ENCODE measurements at regions not wholly inside any gene's neighbourhood (a gene's known extent, or its start where the extent isn't known, plus 50 kb on each side); places are given as distances from the start of the nearest gene placed in this dataset.

DNA sequence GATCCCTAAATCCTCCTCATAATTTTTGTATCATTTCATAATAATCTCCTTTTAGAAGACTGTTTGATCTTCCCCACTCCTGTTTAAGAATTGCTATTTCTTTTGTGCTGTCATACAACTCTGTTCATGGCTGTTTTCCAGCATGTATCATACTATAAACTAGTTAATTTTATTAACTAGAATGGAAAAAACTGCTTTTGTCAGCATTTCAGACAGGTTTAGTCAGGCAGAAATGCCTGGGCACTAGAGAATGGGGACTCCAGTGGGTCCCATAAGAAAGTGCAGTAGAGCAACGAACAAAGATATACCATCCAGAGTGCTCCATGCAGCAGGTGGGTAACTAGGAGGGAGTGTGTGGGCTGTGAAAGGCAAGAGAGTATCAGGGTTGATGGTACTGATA lies 523.9 kb downstream of the PLOD2 start:
- no peaks in the 10 kb centered on the region for H3K4me1 ChIP-seq (ENCODE audit: insufficient read depth, low read length, severe bottlenecking)
- no peak overlapping the region for H2AFZ ChIP-seq (ENCODE audit: low read length)
- H3K4me2 ChIP-seq (ENCODE audit: low read length), result no peak overlapping the region
- H4K20me1 ChIP-seq (ENCODE audit: insufficient read depth, low read length), result no peaks in the 10 kb centered on the region
- no peak overlapping the region for H3K27ac ChIP-seq (ENCODE audit: low read depth, low read length, poor library complexity, severe bottlenecking)
- no peaks in the 10 kb centered on the region for H3K9me3 ChIP-seq (ENCODE audit: low read length)
- H3K9ac ChIP-seq (ENCODE audit: low read length), result no peak overlapping the region
- H3K36me3 ChIP-seq (ENCODE audit: insufficient read depth, low read length), result no peaks in the 10 kb centered on the region
- H3K9me2 ChIP-seq (ENCODE audit: low read depth, low read length), result no peaks in the 10 kb centered on the region; the same call in 1 of the 2 replicates
- H3K4me3 ChIP-seq (ENCODE audit: low read depth, low read length, poor library complexity, severe bottlenecking), result no peak overlapping the region
- TF ChIP-seq, protein P1, sequence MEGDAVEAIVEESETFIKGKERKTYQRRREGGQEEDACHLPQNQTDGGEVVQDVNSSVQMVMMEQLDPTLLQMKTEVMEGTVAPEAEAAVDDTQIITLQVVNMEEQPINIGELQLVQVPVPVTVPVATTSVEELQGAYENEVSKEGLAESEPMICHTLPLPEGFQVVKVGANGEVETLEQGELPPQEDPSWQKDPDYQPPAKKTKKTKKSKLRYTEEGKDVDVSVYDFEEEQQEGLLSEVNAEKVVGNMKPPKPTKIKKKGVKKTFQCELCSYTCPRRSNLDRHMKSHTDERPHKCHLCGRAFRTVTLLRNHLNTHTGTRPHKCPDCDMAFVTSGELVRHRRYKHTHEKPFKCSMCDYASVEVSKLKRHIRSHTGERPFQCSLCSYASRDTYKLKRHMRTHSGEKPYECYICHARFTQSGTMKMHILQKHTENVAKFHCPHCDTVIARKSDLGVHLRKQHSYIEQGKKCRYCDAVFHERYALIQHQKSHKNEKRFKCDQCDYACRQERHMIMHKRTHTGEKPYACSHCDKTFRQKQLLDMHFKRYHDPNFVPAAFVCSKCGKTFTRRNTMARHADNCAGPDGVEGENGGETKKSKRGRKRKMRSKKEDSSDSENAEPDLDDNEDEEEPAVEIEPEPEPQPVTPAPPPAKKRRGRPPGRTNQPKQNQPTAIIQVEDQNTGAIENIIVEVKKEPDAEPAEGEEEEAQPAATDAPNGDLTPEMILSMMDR (IDR thresholded peaks at IDR 0.05; ENCODE audit: low read length), result no peak
- TF ChIP-seq EZH2 (IDR thresholded peaks at IDR 0.05; ENCODE audit: borderline replicate concordance, low read length), result no peak
- no peaks in the 10 kb centered on the region for H3F3A ChIP-seq (ENCODE audit: insufficient read depth, low read length)
- no peaks in the 10 kb centered on the region for H3K27me3 ChIP-seq (ENCODE audit: insufficient read depth, low read length)
- no peaks in the 10 kb centered on the region for H3K79me2 ChIP-seq (ENCODE audit: insufficient read depth, low read length)

DNA sequence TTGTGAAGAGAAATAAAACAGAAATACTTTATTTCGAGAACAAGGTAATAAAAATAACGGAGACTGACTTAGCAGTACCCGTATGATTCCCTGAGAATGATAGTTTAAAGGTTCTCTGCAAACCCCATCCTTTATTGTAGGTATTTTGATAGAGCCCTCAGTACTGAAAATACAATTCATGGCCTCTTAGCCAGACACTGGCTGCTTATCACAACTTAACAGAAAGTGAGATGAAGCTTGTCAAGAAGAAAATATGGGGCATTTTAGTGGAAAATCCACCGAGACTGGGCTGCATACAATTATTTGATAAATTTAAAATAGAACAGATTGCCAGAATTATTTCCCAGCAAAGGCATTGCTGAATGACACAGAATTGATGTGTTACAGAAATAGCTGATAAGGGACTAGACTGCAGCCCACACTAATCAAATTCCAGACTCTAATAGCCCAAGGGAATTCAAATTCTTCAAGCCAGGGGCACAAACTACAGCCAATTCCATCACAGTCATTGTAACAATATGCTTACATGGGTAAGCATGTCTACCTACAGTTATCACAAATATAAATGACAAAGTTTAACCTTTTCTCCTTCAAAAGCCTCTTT lies 521.9 kb downstream of the PLOD2 start:
- no peaks in the 10 kb centered on the region for H3K4me1 ChIP-seq (ENCODE audit: insufficient read depth, low read length, severe bottlenecking)
- H4K20me1 ChIP-seq (ENCODE audit: insufficient read depth, low read length), result no peaks in the 10 kb centered on the region
- no peak overlapping the region for H3K4me3 ChIP-seq (ENCODE audit: low read depth, low read length, poor library complexity, severe bottlenecking)
- no peak overlapping the region for H3K27ac ChIP-seq (ENCODE audit: low read depth, low read length, poor library complexity, severe bottlenecking)
- H3K9ac ChIP-seq (ENCODE audit: low read length), result no peak overlapping the region
- H3K79me2 ChIP-seq (ENCODE audit: insufficient read depth, low read length), result no peaks in the 10 kb centered on the region
- no peaks in the 10 kb centered on the region for H3K27me3 ChIP-seq (ENCODE audit: insufficient read depth, low read length)
- H3F3A ChIP-seq (ENCODE audit: insufficient read depth, low read length), result no peaks in the 10 kb centered on the region
- H3K4me2 ChIP-seq (ENCODE audit: low read length), result no peak overlapping the region
- H3K9me3 ChIP-seq (ENCODE audit: low read length), result no peaks in the 10 kb centered on the region
- no peaks in the 10 kb centered on the region for H3K36me3 ChIP-seq (ENCODE audit: insufficient read depth, low read length)
- no peak overlapping the region for H2AFZ ChIP-seq (ENCODE audit: low read length)
- TF ChIP-seq EZH2 (IDR thresholded peaks at IDR 0.05; ENCODE audit: borderline replicate concordance, low read length), result no peak
- TF ChIP-seq, protein P1 (IDR thresholded peaks at IDR 0.05; ENCODE audit: low read length), result no peak
- no peaks in the 10 kb centered on the region; the same call in 1 of the 2 replicates for H3K9me2 ChIP-seq (ENCODE audit: low read depth, low read length)

DNA sequence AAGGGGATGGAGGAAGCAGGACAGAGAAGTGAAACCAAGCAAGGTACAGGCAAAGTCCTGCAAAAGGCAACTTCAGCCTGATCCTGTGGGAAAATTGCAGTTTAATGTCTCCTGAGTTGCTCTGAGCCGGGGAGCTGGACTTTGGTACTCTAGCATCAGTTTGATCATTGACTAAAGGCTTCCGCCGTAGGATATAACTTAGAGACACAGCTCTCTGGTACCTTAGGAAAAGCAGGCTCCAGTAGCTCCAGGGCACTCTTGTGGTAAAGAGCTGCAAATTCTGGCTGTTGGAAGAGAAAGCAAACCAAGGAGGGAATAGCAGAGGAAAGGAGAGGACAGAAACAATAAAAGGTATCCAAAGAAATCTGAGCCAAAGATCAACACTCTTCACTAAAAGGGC lies 521.1 kb downstream of the PLOD2 start:
- no peaks in the 10 kb centered on the region for H3F3A ChIP-seq (ENCODE audit: insufficient read depth, low read length)
- TF ChIP-seq EZH2 (IDR thresholded peaks at IDR 0.05; ENCODE audit: borderline replicate concordance, low read length), result no peak
- TF ChIP-seq, protein P1 (IDR thresholded peaks at IDR 0.05; ENCODE audit: low read length), result no peak

More for the DNA sequence above, 521.1 kb downstream of the PLOD2 start:
- no peaks in the 10 kb centered on the region for H3K9me2 ChIP-seq (ENCODE audit: low read depth, low read length)
- H3K4me3 ChIP-seq (ENCODE audit: low read depth, low read length, poor library complexity, severe bottlenecking), result no peak overlapping the region
- no peak overlapping the region for H3K4me2 ChIP-seq (ENCODE audit: low read length)
- H3K79me2 ChIP-seq (ENCODE audit: insufficient read depth, low read length), result no peaks in the 10 kb centered on the region
- no peaks in the 10 kb centered on the region for H3K9me3 ChIP-seq (ENCODE audit: low read length)
- H3K27me3 ChIP-seq (ENCODE audit: insufficient read depth, low read length), result no peaks in the 10 kb centered on the region
- H3K4me1 ChIP-seq (ENCODE audit: insufficient read depth, low read length, severe bottlenecking), result no peaks in the 10 kb centered on the region
- no peak overlapping the region for H3K9ac ChIP-seq (ENCODE audit: low read length)
- no peak overlapping the region for H2AFZ ChIP-seq (ENCODE audit: low read length)
- H3K27ac ChIP-seq (ENCODE audit: low read depth, low read length, poor library complexity, severe bottlenecking), result no peak overlapping the region
- H4K20me1 ChIP-seq (ENCODE audit: insufficient read depth, low read length), result no peaks in the 10 kb centered on the region
- H3K36me3 ChIP-seq (ENCODE audit: insufficient read depth, low read length), result no peaks in the 10 kb centered on the region
